PC-3 (cell line): ENCODE measurements at regions not wholly inside any gene's neighbourhood (a gene's known extent, or its start where the extent isn't known, plus 50 kb on each side); places are given as distances from the start of the nearest gene placed in this dataset.

ENCODE experiments used
- ATAC-seq: fragments of 200-7000 bp; cut with Tn5 transposase; 2 replicates; pipeline ENCODE4 v1.9.1; 2020; ENCODE audit warnings: mild to moderate bottlenecking, moderate library complexity
- BruUV-seq: library from RNA; stranded (reverse); fragments of 400-500 nt; replicated peaks from 2 replicates; lab custom pipeline; 2021; lab: Mats Ljungman, UMichigan
- CTCF ChIA-PET: fragments of 300-600 bp; sonication (Branson Sonifier 250); formaldehyde crosslinking; loops from one replicate; lab custom pipeline; 2022; ENCODE audit warnings: antibody characterized with exemption; lab: Charles Lee
- POLR2A ChIA-PET: fragments of 300-600 bp; sonication (Branson Sonifier 250); formaldehyde crosslinking; loops from one replicate; lab custom pipeline; 2022; ENCODE audit warnings: antibody characterized with exemption; ENCODE audit not compliant: unreplicated experiment; lab: Charles Lee
- DNase-seq: peaks from one replicate; pipeline ENCODE4 v3.0.0-alpha.2; 2015
- H2AFZ ChIP-seq: fragments of 300-600 bp; sonication (generic); 2 replicates; pipeline ENCODE4 v1.6.0; 2016; ENCODE audit warnings: antibody characterized with exemption, low read length
- H3F3A ChIP-seq: fragments of 300-600 bp; sonication (generic); one replicate; pipeline ENCODE4 v1.6.0; 2017; ENCODE audit warnings: antibody characterized with exemption, low read length, control low read depth, mild to moderate bottlenecking; ENCODE audit not compliant: unreplicated experiment
- H3K27ac ChIP-seq: fragments of 300-600 bp; sonication (generic); 2 replicates; pipeline ENCODE4 v1.5.1; 2016; ENCODE audit warnings: mild to moderate bottlenecking, low read length
- H3K27me3 ChIP-seq: fragments of 300-600 bp; sonication (generic); 2 replicates; pipeline ENCODE4 v1.6.1; 2016; ENCODE audit warnings: low read length, mixed read lengths
- H3K36me3 ChIP-seq: fragments of 300-600 bp; sonication (generic); 2 replicates; pipeline ENCODE4 v1.6.1; 2016; ENCODE audit warnings: low read depth, mixed run types, low read length, mixed read lengths
- H3K4me1 ChIP-seq: fragments of 300-600 bp; sonication (generic); 2 replicates; pipeline ENCODE4 v1.5.1; 2016; ENCODE audit warnings: low read length; ENCODE audit not compliant: insufficient read depth
- H3K4me2 ChIP-seq: fragments of 300-600 bp; sonication (generic); 2 replicates; pipeline ENCODE4 v1.6.0; 2016; ENCODE audit warnings: low read length
- H3K4me3 ChIP-seq: fragments of 300-600 bp; sonication (generic); 2 replicates; pipeline ENCODE4 v1.5.1; 2016; ENCODE audit warnings: mild to moderate bottlenecking, low read length, mixed read lengths
- H3K79me2 ChIP-seq: fragments of 300-600 bp; sonication (generic); 2 replicates; pipeline ENCODE4 v1.6.1; 2017; ENCODE audit warnings: low read length, mixed read lengths
- H3K9ac ChIP-seq: fragments of 300-600 bp; sonication (generic); 2 replicates; pipeline ENCODE4 v1.6.0; 2016; ENCODE audit warnings: mild to moderate bottlenecking, low read length
- H3K9me2 ChIP-seq: fragments of 300-600 bp; sonication (generic); replicated peaks from 2 replicates; pipeline ENCODE4 v1.6.1; 2016; ENCODE audit warnings: mixed run types, low read length, mixed read lengths
- H3K9me3 ChIP-seq: fragments of 300-600 bp; sonication (generic); 2 replicates; pipeline ENCODE4 v1.6.1; 2016; ENCODE audit warnings: low read length, mixed read lengths
- H4K20me1 ChIP-seq: fragments of 300-600 bp; sonication (generic); 2 replicates; pipeline ENCODE4 v1.6.1; 2016; ENCODE audit warnings: low read length, mixed read lengths
- CTCF ChIP-seq: fragments of 300-600 bp; sonication (generic); conservative IDR thresholded peaks from 2 replicates; pipeline ENCODE4 v1.5.1; 2017; ENCODE audit warnings: antibody characterized with exemption, low read depth, mild to moderate bottlenecking, low read length
- EZH2 ChIP-seq: fragments of 300-600 bp; sonication (generic); IDR thresholded peaks from one replicate; pipeline ENCODE4 v1.6.1; 2017; ENCODE audit warnings: antibody characterized with exemption, mild to moderate bottlenecking, low read length; ENCODE audit not compliant: unreplicated experiment
- EZH2phosphoT487 ChIP-seq: fragments of 300-600 bp; sonication (generic); IDR thresholded peaks from 2 replicates; pipeline ENCODE4 v1.6.1; 2018; ENCODE audit warnings: mild to moderate bottlenecking, antibody characterized with exemption, low read length, borderline replicate concordance
- intact Hi-C: fragments of 100-400 bp; cut with micrococcal nuclease; formaldehyde crosslinking; loops from 2 replicates; pipeline ENCODE4 v1.9.0; 2023

GRCh38 chr4:83989835-83990234 is 453.9 kb downstream of the GPAT3 start:
- intact Hi-C loops: no loop called here
- no peaks in the 10 kb centered on the region for H3K9me2 ChIP-seq
- H4K20me1 ChIP-seq: no peaks in the 10 kb centered on the region
- H3K4me2 ChIP-seq: no peak overlapping the region
- H3K27ac ChIP-seq: no peak overlapping the region
- no peaks in the 10 kb centered on the region for H3K27me3 ChIP-seq
- H2AFZ ChIP-seq: no peak overlapping the region
- no peak overlapping the region for H3K9ac ChIP-seq
- no peaks in the 10 kb centered on the region for H3K36me3 ChIP-seq
- CTCF ChIA-PET: no interaction called here
- POLR2A ChIA-PET: no interaction called here
- H3K4me3 ChIP-seq: no peak overlapping the region
- ATAC-seq: no peak
- no peak for TF ChIP-seq CTCF
- no peak for TF ChIP-seq EZH2phosphoT487
- no peak for TF ChIP-seq EZH2
- no peak for DNase-seq
- no peaks in the 10 kb centered on the region for H3K9me3 ChIP-seq
- no peaks in the 10 kb centered on the region for H3K4me1 ChIP-seq
- no peaks in the 10 kb centered on the region for H3K79me2 ChIP-seq
- BruUV-seq: no TSS peak
- no peaks in the 10 kb centered on the region for H3F3A ChIP-seq

DNA sequence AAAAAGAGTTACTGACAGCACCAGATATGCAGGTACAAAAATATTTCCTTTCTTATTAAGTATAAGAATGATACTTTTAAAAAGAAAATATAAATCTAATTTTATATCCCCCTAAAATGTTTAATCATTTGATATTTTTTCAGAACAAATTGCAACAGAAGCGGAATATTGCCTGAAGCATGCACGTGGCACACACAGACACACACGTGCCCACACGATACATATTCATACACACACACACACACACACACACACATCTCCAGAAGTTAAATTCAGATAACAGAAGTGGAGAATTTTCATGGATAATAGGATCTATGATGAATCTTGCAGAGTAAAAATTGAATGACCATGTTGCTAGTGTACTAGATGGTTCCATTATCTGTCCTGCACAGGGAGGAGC is 445.2 kb downstream of the GPAT3 start:
- no TSS peak for BruUV-seq
- H3K4me3 ChIP-seq: no peak overlapping the region
- H3F3A ChIP-seq: no peaks in the 10 kb centered on the region
- H3K79me2 ChIP-seq: no peaks in the 10 kb centered on the region
- H3K27me3 ChIP-seq: no peaks in the 10 kb centered on the region
- no peak overlapping the region for H3K4me2 ChIP-seq
- TF ChIP-seq CTCF (no peak), EZH2phosphoT487 (no peak), EZH2 (no peak)
- no peaks in the 10 kb centered on the region for H4K20me1 ChIP-seq
- H2AFZ ChIP-seq: no peak overlapping the region
- no peak for ATAC-seq
- H3K9ac ChIP-seq: no peak overlapping the region
- no peaks in the 10 kb centered on the region for H3K9me2 ChIP-seq
- H3K9me3 ChIP-seq: no peaks in the 10 kb centered on the region
- no peaks in the 10 kb centered on the region for H3K36me3 ChIP-seq
- ChIA-PET POLR2A (no interaction called here), CTCF (no interaction called here)
- no peak for DNase-seq
- H3K4me1 ChIP-seq: no peaks in the 10 kb centered on the region
- H3K27ac ChIP-seq: no peak overlapping the region
- intact Hi-C loops: no loop called here

DNA sequence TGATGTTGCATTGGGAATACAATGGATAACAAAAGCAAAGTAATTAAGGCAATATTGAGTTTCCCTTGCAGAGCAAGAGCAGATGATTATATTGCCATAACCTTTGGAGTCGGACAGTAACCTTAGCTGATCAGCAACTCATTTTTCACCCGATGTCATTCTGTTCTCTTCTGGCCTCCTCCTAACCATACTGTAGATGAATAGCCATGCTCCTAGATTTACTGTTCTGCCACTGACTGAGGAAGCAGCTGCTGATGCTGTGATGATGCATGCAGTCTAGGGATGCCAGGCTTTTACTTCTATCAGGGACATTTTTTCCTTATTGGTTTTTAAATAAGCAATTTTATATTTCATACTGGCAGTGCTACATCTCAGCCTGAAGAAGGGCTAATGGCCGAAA is 443.9 kb downstream of the GPAT3 start:
- no peaks in the 10 kb centered on the region for H3K9me2 ChIP-seq
- H3K36me3 ChIP-seq: no peaks in the 10 kb centered on the region
- intact Hi-C loops: no loop called here
- no peak overlapping the region for H3K9ac ChIP-seq
- TF ChIP-seq CTCF (no peak), EZH2 (no peak), EZH2phosphoT487 (no peak)
- ATAC-seq (no peak), DNase-seq (no peak)
- H3K4me1 ChIP-seq: peaks cover 3% of the 10 kb centered on the region
- H3K27me3 ChIP-seq: no peaks in the 10 kb centered on the region
- no peaks in the 10 kb centered on the region for H3K9me3 ChIP-seq
- CTCF ChIA-PET: no interaction called here
- H2AFZ ChIP-seq: no peak overlapping the region
- BruUV-seq: no TSS peak
- H4K20me1 ChIP-seq: no peaks in the 10 kb centered on the region
- H3K4me2 ChIP-seq: no peak overlapping the region
- no peak overlapping the region for H3K4me3 ChIP-seq
- POLR2A ChIA-PET: no interaction called here
- H3F3A ChIP-seq: no peaks in the 10 kb centered on the region
- H3K27ac ChIP-seq: no peak overlapping the region
- no peaks in the 10 kb centered on the region for H3K79me2 ChIP-seq
